ENCODE measurements at regions not wholly inside any gene's neighbourhood (a gene's known extent, or its start where the extent isn't known, plus 50 kb on each side); places are given as distances from the start of the nearest gene placed in this dataset.

GRCh38 chr10:36700123-36700522 is 425.3 kb upstream of the ANKRD30A start:
- DNase-seq (ENCODE audit: low spot score): no peak

- no peak for DNase-seq (ENCODE audit: low spot score)
Observed at GRCh38 chr10:36692759-36693158, 432.6 kb upstream of the ANKRD30A start.

- DNase-seq (ENCODE audit: low spot score): no peak
Observed at GRCh38 chr10:36688717-36689116, 436.7 kb upstream of the ANKRD30A start.

GRCh38 chr10:36683421-36683820 is 442.0 kb upstream of the ANKRD30A start:
- DNase-seq (ENCODE audit: low spot score): no peak

GRCh38 chr10:36681751-36682632 is 443.4 kb upstream of the ANKRD30A start:
- DNase-seq (ENCODE audit: low spot score): no peak

- no peak for DNase-seq (ENCODE audit: low spot score)
Observed at GRCh38 chr10:36679554-36679953, 445.8 kb upstream of the ANKRD30A start.

GRCh38 chr10:36677431-36677768 is 448.0 kb upstream of the ANKRD30A start:
- no peak for DNase-seq (ENCODE audit: low spot score)

- no peak for DNase-seq (ENCODE audit: low spot score)
Observed at GRCh38 chr10:36676756-36677430, 448.5 kb upstream of the ANKRD30A start.

GRCh38 chr10:36676321-36676720 is 449.1 kb upstream of the ANKRD30A start:
- DNase-seq (ENCODE audit: low spot score): no peak

GRCh38 chr10:36675458-36675880 is 449.9 kb upstream of the ANKRD30A start:
- DNase-seq (ENCODE audit: low spot score): no peak

- DNase-seq (ENCODE audit: low spot score): no peak
Observed at GRCh38 chr10:36671607-36672006, 453.8 kb upstream of the ANKRD30A start.

GRCh38 chr10:36670621-36671402 is 454.6 kb upstream of the ANKRD30A start:
- DNase-seq (ENCODE audit: low spot score): no peak

- DNase-seq (ENCODE audit: low spot score): no peak
Observed at GRCh38 chr10:36669615-36670352, 455.6 kb upstream of the ANKRD30A start.

- DNase-seq (ENCODE audit: low spot score): no peak
Observed at GRCh38 chr10:36666451-36666850, 458.9 kb upstream of the ANKRD30A start.

GRCh38 chr10:36662571-36662970 is 462.8 kb upstream of the ANKRD30A start:
- no peak for DNase-seq (ENCODE audit: low spot score)

- no peak for DNase-seq (ENCODE audit: low spot score)
Observed at GRCh38 chr10:36650274-36650673, 475.1 kb upstream of the ANKRD30A start.

- no peak for DNase-seq (ENCODE audit: low spot score)
Observed at GRCh38 chr10:36647540-36647939, 477.9 kb upstream of the ANKRD30A start.

GRCh38 chr10:36640626-36641025 is 484.8 kb upstream of the ANKRD30A start:
- no peak for DNase-seq (ENCODE audit: low spot score)

GRCh38 chr10:36638462-36639155 is 486.8 kb upstream of the ANKRD30A start:
- no peak for DNase-seq (ENCODE audit: low spot score)

GRCh38 chr10:36636879-36637278 is 488.5 kb upstream of the ANKRD30A start:
- no peak for DNase-seq (ENCODE audit: low spot score)

- DNase-seq (ENCODE audit: low spot score): no peak
Observed at GRCh38 chr10:36636285-36636839, 489.0 kb upstream of the ANKRD30A start.
